ENCODE measurements at regions not wholly inside any gene's neighbourhood (a gene's known extent, or its start where the extent isn't known, plus 50 kb on each side); places are given as distances from the start of the nearest gene placed in this dataset.
"Not testable (repeated sequence)": the region's sequence is repeated elsewhere in the genome, so short reads cannot be mapped to it uniquely, and the experiment has no call there.

- not testable (repeated sequence) for H4K20me1 ChIP-seq (replicated peaks; ENCODE audit: insufficient read depth); H3K27me3 ChIP-seq (ENCODE audit: insufficient read depth); H3K9me2 ChIP-seq (ENCODE audit: insufficient read depth); H3K4me3 ChIP-seq; ATAC-seq; H3K4me1 Mint-ChIP-seq; H3F3A ChIP-seq (replicated peaks; ENCODE audit: low read depth); H3K27ac ChIP-seq (ENCODE audit: low read depth); H3K27ac Mint-ChIP-seq; H3K27me3 Mint-ChIP-seq (ENCODE audit: insufficient read depth, low read depth, poor library complexity); H3K79me2 ChIP-seq (replicated peaks; ENCODE audit: insufficient read depth); H3K4me2 ChIP-seq; H2AFZ ChIP-seq; DNase-seq (ENCODE audit: low spot score); H3K9me3 Mint-ChIP-seq; H3K36me3 ChIP-seq (ENCODE audit: insufficient read depth); H3K4me3 Mint-ChIP-seq; H3K4me1 ChIP-seq (ENCODE audit: insufficient read depth)
- H3K36me3 Mint-ChIP-seq (ENCODE audit: low read depth) = peaks cover 18% of the 10 kb centered on the region; the same call in 1 of the 3 replicates
Observed at GRCh38 chr16:13489416-13489815, 430.5 kb upstream of the ERCC4 start.

- no peaks in the 10 kb centered on the region for H3F3A ChIP-seq (replicated peaks; ENCODE audit: low read depth)
- H3K27me3 ChIP-seq (ENCODE audit: insufficient read depth) = no peaks in the 10 kb centered on the region
- H3K4me1 Mint-ChIP-seq = no peaks in the 10 kb centered on the region
- H3K4me3 Mint-ChIP-seq = no peak overlapping the region
- peaks cover 1% of the 10 kb centered on the region for H3K27me3 Mint-ChIP-seq (ENCODE audit: insufficient read depth, low read depth, poor library complexity)
- peaks cover 2% of the 10 kb centered on the region; the same call in 1 of the 3 replicates for H3K9me3 Mint-ChIP-seq
- no peak overlapping the region for H2AFZ ChIP-seq
- no peaks in the 10 kb centered on the region for H3K9me2 ChIP-seq (ENCODE audit: insufficient read depth)
- 0 out of 3 replicates have a peak, but pooled peaks cover 2% of the 10 kb centered on the region for H3K36me3 Mint-ChIP-seq (ENCODE audit: low read depth)
- H3K36me3 ChIP-seq (ENCODE audit: insufficient read depth) = no peaks in the 10 kb centered on the region
- no peak for TF ChIP-seq ETS1 (IDR thresholded peaks at IDR 0.05)
- no peak for TF ChIP-seq STAT1 (IDR thresholded peaks at IDR 0.05; ENCODE audit: unreplicated experiment)
- TF ChIP-seq, protein P1, sequence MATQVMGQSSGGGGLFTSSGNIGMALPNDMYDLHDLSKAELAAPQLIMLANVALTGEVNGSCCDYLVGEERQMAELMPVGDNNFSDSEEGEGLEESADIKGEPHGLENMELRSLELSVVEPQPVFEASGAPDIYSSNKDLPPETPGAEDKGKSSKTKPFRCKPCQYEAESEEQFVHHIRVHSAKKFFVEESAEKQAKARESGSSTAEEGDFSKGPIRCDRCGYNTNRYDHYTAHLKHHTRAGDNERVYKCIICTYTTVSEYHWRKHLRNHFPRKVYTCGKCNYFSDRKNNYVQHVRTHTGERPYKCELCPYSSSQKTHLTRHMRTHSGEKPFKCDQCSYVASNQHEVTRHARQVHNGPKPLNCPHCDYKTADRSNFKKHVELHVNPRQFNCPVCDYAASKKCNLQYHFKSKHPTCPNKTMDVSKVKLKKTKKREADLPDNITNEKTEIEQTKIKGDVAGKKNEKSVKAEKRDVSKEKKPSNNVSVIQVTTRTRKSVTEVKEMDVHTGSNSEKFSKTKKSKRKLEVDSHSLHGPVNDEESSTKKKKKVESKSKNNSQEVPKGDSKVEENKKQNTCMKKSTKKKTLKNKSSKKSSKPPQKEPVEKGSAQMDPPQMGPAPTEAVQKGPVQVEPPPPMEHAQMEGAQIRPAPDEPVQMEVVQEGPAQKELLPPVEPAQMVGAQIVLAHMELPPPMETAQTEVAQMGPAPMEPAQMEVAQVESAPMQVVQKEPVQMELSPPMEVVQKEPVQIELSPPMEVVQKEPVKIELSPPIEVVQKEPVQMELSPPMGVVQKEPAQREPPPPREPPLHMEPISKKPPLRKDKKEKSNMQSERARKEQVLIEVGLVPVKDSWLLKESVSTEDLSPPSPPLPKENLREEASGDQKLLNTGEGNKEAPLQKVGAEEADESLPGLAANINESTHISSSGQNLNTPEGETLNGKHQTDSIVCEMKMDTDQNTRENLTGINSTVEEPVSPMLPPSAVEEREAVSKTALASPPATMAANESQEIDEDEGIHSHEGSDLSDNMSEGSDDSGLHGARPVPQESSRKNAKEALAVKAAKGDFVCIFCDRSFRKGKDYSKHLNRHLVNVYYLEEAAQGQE (IDR thresholded peaks at IDR 0.05; ENCODE audit: unreplicated experiment) = no peak
- TF ChIP-seq ZNF462 (CRISPR knock-in tag; IDR thresholded peaks at IDR 0.05) = no peak
- TF ChIP-seq EZH2phosphoT487 (IDR thresholded peaks at IDR 0.05; ENCODE audit: unreplicated experiment) = no peak
- TF ChIP-seq ZNF331 (CRISPR knock-in tag; IDR thresholded peaks at IDR 0.05; ENCODE audit: low read depth) = no peak
- H3K4me2 ChIP-seq = no peak overlapping the region
- no peaks in the 10 kb centered on the region for H3K79me2 ChIP-seq (replicated peaks; ENCODE audit: insufficient read depth)
- H4K20me1 ChIP-seq (replicated peaks; ENCODE audit: insufficient read depth) = no peaks in the 10 kb centered on the region
- DNase-seq (ENCODE audit: low spot score) (no peak), ATAC-seq (no peak)
- H3K4me1 ChIP-seq (ENCODE audit: insufficient read depth) = no peaks in the 10 kb centered on the region
- H3K27ac ChIP-seq (ENCODE audit: low read depth) = no peak overlapping the region
- H3K27ac Mint-ChIP-seq = no peak overlapping the region
- no peak overlapping the region for H3K4me3 ChIP-seq
Observed at GRCh38 chr16:13492046-13492445, 427.9 kb upstream of the ERCC4 start.
